H1 (cell line): ENCODE measurements at regions not wholly inside any gene's neighbourhood (a gene's known extent, or its start where the extent isn't known, plus 50 kb on each side); places are given as distances from the start of the nearest gene placed in this dataset.

Experiments used
- EZH2 ChIP-seq: fragments of 200-600 bp; sonication (generic); IDR thresholded peaks from 2 replicates; pipeline ENCODE4 v1.7.1; 2012; ENCODE audit warnings: low read depth, mild to moderate bottlenecking, moderate library complexity, low read length, inconsistent platforms; ENCODE audit not compliant: severe bottlenecking

- TF ChIP-seq EZH2 = no peak
Observed at GRCh38 chr4:57444671-57445070, 334.5 kb upstream of the IGFBP7 start (continued).
